HG03159 (cell line): ENCODE measurements at regions not wholly inside any gene's neighbourhood (a gene's known extent, or its start where the extent isn't known, plus 50 kb on each side); places are given as distances from the start of the nearest gene placed in this dataset.
"Not testable (repeated sequence)": the region's sequence is repeated elsewhere in the genome, so short reads cannot be mapped to it uniquely, and the experiment has no call there.

Experiments used
- ATAC-seq: cut with Tn5 transposase; IDR thresholded peaks from one replicate; pipeline ENCODE4 v1.9.1; 2021; ENCODE audit warnings: mild to moderate bottlenecking, moderate library complexity; ENCODE audit not compliant: unreplicated experiment

GRCh38 chr10:10020945-10021344 lies 996.7 kb upstream of the CELF2 start:
- ATAC-seq: no peak

- no peak for ATAC-seq
These were observed 984.7 kb upstream of the CELF2 start for GRCh38 chr10:10032991-10033390.

- ATAC-seq: no peak
These were observed 979.3 kb upstream of the CELF2 start for GRCh38 chr10:10038348-10038747.

- ATAC-seq: no peak
These were observed 978.1 kb upstream of the CELF2 start for GRCh38 chr10:10039595-10039994.

GRCh38 chr10:10043083-10043482 lies 974.6 kb upstream of the CELF2 start:
- ATAC-seq: no peak

GRCh38 chr10:10044922-10045764 lies 972.5 kb upstream of the CELF2 start:
- no peak for ATAC-seq

GRCh38 chr10:10045765-10046028 lies 972.0 kb upstream of the CELF2 start:
- no peak for ATAC-seq

- no peak for ATAC-seq
These were observed 970.2 kb upstream of the CELF2 start for GRCh38 chr10:10047426-10047825.

- no peak for ATAC-seq
These were observed 964.6 kb upstream of the CELF2 start for GRCh38 chr10:10053051-10053450.

GRCh38 chr10:10054466-10054865 lies 963.2 kb upstream of the CELF2 start:
- no peak for ATAC-seq

- no peak for ATAC-seq
These were observed 961.8 kb upstream of the CELF2 start for GRCh38 chr10:10055656-10056442.

GRCh38 chr10:10056961-10057360 lies 960.7 kb upstream of the CELF2 start:
- ATAC-seq: no peak

- no peak for ATAC-seq
These were observed 950.0 kb upstream of the CELF2 start for GRCh38 chr10:10067644-10068043.

GRCh38 chr10:10074847-10075246 lies 942.8 kb upstream of the CELF2 start:
- ATAC-seq: not testable (repeated sequence)

GRCh38 chr10:10078446-10078845 lies 939.2 kb upstream of the CELF2 start:
- no peak for ATAC-seq

GRCh38 chr10:10092581-10092980 lies 925.1 kb upstream of the CELF2 start:
- ATAC-seq: no peak

- ATAC-seq: no peak
These were observed 924.7 kb upstream of the CELF2 start for GRCh38 chr10:10093021-10093420.

- ATAC-seq: no peak
These were observed 923.0 kb upstream of the CELF2 start for GRCh38 chr10:10094691-10095090.

GRCh38 chr10:10096296-10096695 lies 921.4 kb upstream of the CELF2 start:
- ATAC-seq: no peak

- ATAC-seq: no peak
These were observed 920.8 kb upstream of the CELF2 start for GRCh38 chr10:10096898-10097297.

GRCh38 chr10:10101106-10101505 lies 916.6 kb upstream of the CELF2 start:
- ATAC-seq: no peak

- no peak for ATAC-seq
These were observed 906.7 kb upstream of the CELF2 start for GRCh38 chr10:10110844-10111490.
